Mesendoderm (in vitro differentiated cells): ENCODE measurements at regions not wholly inside any gene's neighbourhood (a gene's known extent, or its start where the extent isn't known, plus 50 kb on each side); places are given as distances from the start of the nearest gene placed in this dataset.

Experiments
- DNase-seq: peaks from one replicate; pipeline ENCODE4 v3.0.0; 2013
- H2AK5ac ChIP-seq: 2 replicates; pipeline ENCODE4 v1.6.1; 2013; ENCODE audit warnings: low read length, inconsistent platforms
- H2BK120ac ChIP-seq: 2 replicates; pipeline ENCODE4 v1.6.1; 2013; ENCODE audit warnings: low read depth, mild to moderate bottlenecking, low read length, moderate library complexity, mixed read lengths
- H2BK15ac ChIP-seq: replicated peaks from 2 replicates; pipeline ENCODE4 v1.6.1; 2013; ENCODE audit warnings: low read depth, mild to moderate bottlenecking, moderate library complexity
- H2BK5ac ChIP-seq: 2 replicates; pipeline ENCODE4 v1.6.1; 2013; ENCODE audit warnings: low read length, inconsistent platforms
- H3K18ac ChIP-seq: 2 replicates; pipeline ENCODE4 v1.6.1; 2013; ENCODE audit warnings: mild to moderate bottlenecking, low read length, mixed read lengths
- H3K23ac ChIP-seq: one replicate; pipeline ENCODE4 v1.6.1; 2013; ENCODE audit warnings: low read length
- H3K27ac ChIP-seq: 2 replicates; pipeline ENCODE4 v1.5.1; 2013; ENCODE audit warnings: low read depth, mild to moderate bottlenecking, inconsistent platforms, low read length, moderate library complexity
- H3K27me3 ChIP-seq: 2 replicates; pipeline ENCODE4 v1.6.1; 2013; ENCODE audit warnings: low read length, control low read depth, mild to moderate bottlenecking, inconsistent platforms; ENCODE audit not compliant: insufficient read depth, poor library complexity
- H3K36me3 ChIP-seq: 2 replicates; pipeline ENCODE4 v1.6.1; 2013; ENCODE audit warnings: low read length, inconsistent platforms; ENCODE audit not compliant: control insufficient read depth, insufficient read depth
- H3K4ac ChIP-seq: one replicate; pipeline ENCODE4 v1.6.1; 2013; ENCODE audit warnings: low read depth, mild to moderate bottlenecking, low read length, moderate library complexity
- H3K4me1 ChIP-seq: 2 replicates; pipeline ENCODE4 v1.6.1; 2013; ENCODE audit warnings: low read depth, low read length, inconsistent platforms; ENCODE audit not compliant: control insufficient read depth
- H3K4me2 ChIP-seq: 2 replicates; pipeline ENCODE4 v1.6.1; 2013; ENCODE audit warnings: low read length
- H3K4me3 ChIP-seq: 2 replicates; pipeline ENCODE4 v1.5.1; 2013; ENCODE audit warnings: mild to moderate bottlenecking, low read length
- H3K56ac ChIP-seq: one replicate; pipeline ENCODE4 v1.6.1; 2013; ENCODE audit warnings: low read length
- H3K79me1 ChIP-seq: 2 replicates; pipeline ENCODE4 v1.6.1; 2013; ENCODE audit warnings: low read length, inconsistent platforms
- H3K79me2 ChIP-seq: 2 replicates; pipeline ENCODE4 v1.6.1; 2013; ENCODE audit warnings: mild to moderate bottlenecking, low read length; ENCODE audit not compliant: control insufficient read depth, insufficient read depth
- H3K9ac ChIP-seq: 2 replicates; pipeline ENCODE4 v1.6.1; 2013; ENCODE audit warnings: low read length, inconsistent platforms
- H4K5ac ChIP-seq: one replicate; pipeline ENCODE4 v1.6.1; 2013; ENCODE audit warnings: low read length
- H4K8ac ChIP-seq: one replicate; pipeline ENCODE4 v1.6.1; 2013; ENCODE audit warnings: low read depth, mild to moderate bottlenecking, control low read depth, low read length, moderate library complexity
- WGBS: extraction: QIAGEN DNeasy Blood & Tissue Kit; methylation state at CpG from one replicate; pipeline ENCODE4 v1.1.7; 2013; ENCODE audit warnings: low lambda C conversion rate, missing lambda C conversion rate; ENCODE audit not compliant: insufficient coverage; ENCODE audit errors: extremely low coverage; 5-methylcytosine and 5-hydroxymethylcytosine counted together

- Histone ChIP-seq H4K8ac (no peak overlapping the region), H3K9ac (no peak overlapping the region), H3K4me1 (peaks cover 7% of the 10 kb centered on the region), H3K4me2 (no peak overlapping the region), H2BK5ac (no peak overlapping the region), H3K79me2 (no peaks in the 10 kb centered on the region), H3K56ac (no peak overlapping the region), H3K27ac (no peak overlapping the region), H2AK5ac (no peak overlapping the region), H3K27me3 (no peaks in the 10 kb centered on the region), H3K79me1 (no peaks in the 10 kb centered on the region), H3K36me3 (no peaks in the 10 kb centered on the region), H2BK120ac (no peak overlapping the region), H3K4ac (no peak overlapping the region), H3K4me3 (no peak overlapping the region), H3K18ac (no peak overlapping the region), H4K5ac (no peak overlapping the region), H3K23ac (no peak overlapping the region), H2BK15ac (no peak overlapping the region)
- no peak for DNase-seq
- WGBS, result no CpG with 5 or more reads among the region's 17 CpGs
Measured at GRCh38 chr15:70348581-70349344, 251.0 kb upstream of the TLE3 start.

DNA sequence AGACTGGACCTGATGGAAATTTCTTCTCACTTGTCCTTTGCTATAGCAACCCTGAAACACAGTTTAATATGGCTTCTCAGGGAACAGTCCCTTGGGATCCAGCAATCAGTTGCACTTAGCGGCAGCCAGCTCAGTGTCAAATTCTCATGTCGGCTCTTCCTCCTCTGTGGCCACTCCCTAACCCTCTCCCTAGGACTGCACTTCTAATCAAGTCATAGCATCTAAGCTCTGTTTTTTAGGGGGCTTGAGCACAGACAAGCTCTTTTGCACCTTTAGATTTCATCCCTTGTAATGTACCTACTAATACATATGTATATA is 250.5 kb upstream of the TLE3 start:
- H2AK5ac ChIP-seq, result no peak overlapping the region

GRCh38 chr15:70347321-70348225 is 249.9 kb upstream of the TLE3 start:
- H2BK15ac ChIP-seq, result no peak overlapping the region
- H3K56ac ChIP-seq, result no peak overlapping the region
- no CpG with 5 or more reads among the region's 7 CpGs for WGBS
- H3K4ac ChIP-seq, result no peak overlapping the region
- no peak overlapping the region for H3K4me3 ChIP-seq
- no peak overlapping the region for H2BK120ac ChIP-seq
- H3K27ac ChIP-seq, result no peak overlapping the region
- H2AK5ac ChIP-seq, result no peak overlapping the region
- no peak overlapping the region for H3K9ac ChIP-seq
- H3K36me3 ChIP-seq, result no peaks in the 10 kb centered on the region
- no peak overlapping the region for H3K4me2 ChIP-seq
- H3K79me1 ChIP-seq, result no peaks in the 10 kb centered on the region
- H2BK5ac ChIP-seq, result no peak overlapping the region
- no peak overlapping the region for H4K8ac ChIP-seq
- peaks cover 7% of the 10 kb centered on the region for H3K4me1 ChIP-seq
- no peak overlapping the region for H4K5ac ChIP-seq
- H3K79me2 ChIP-seq, result no peaks in the 10 kb centered on the region
- H3K27me3 ChIP-seq, result no peaks in the 10 kb centered on the region
- no peak overlapping the region for H3K23ac ChIP-seq
- H3K18ac ChIP-seq, result no peak overlapping the region
- DNase-seq, result no peak

More for the DNA sequence above, 250.5 kb upstream of the TLE3 start:
- Histone ChIP-seq H3K4me3 (no peak overlapping the region), H3K4me2 (no peak overlapping the region), H3K27ac (no peak overlapping the region), H3K4ac (no peak overlapping the region), H4K8ac (no peak overlapping the region), H3K56ac (no peak overlapping the region), H3K9ac (no peak overlapping the region), H2BK15ac (no peak overlapping the region), H3K18ac (no peak overlapping the region), H3K4me1 (peaks cover 7% of the 10 kb centered on the region), H3K79me1 (no peaks in the 10 kb centered on the region), H3K79me2 (no peaks in the 10 kb centered on the region), H2BK5ac (no peak overlapping the region), H3K27me3 (no peaks in the 10 kb centered on the region), H3K23ac (no peak overlapping the region), H3K36me3 (no peaks in the 10 kb centered on the region), H4K5ac (no peak overlapping the region), H2BK120ac (no peak overlapping the region)
- DNase-seq, result no peak
- WGBS, result no CpG with 5 or more reads among the region's 2 CpGs

GRCh38 chr15:70345251-70346019 is 247.7 kb upstream of the TLE3 start:
- Histone ChIP-seq H4K5ac (no peak overlapping the region), H3K79me1 (no peaks in the 10 kb centered on the region), H3K27ac (no peak overlapping the region), H3K4me2 (no peak overlapping the region), H3K56ac (no peak overlapping the region), H3K4me3 (no peak overlapping the region), H3K18ac (no peak overlapping the region), H4K8ac (no peak overlapping the region), H3K36me3 (no peaks in the 10 kb centered on the region), H3K23ac (no peak overlapping the region), H2BK15ac (no peak overlapping the region), H2AK5ac (no peak overlapping the region), H3K27me3 (no peaks in the 10 kb centered on the region), H3K4ac (no peak overlapping the region), H3K9ac (no peak overlapping the region), H3K79me2 (no peaks in the 10 kb centered on the region), H3K4me1 (peaks cover 7% of the 10 kb centered on the region), H2BK5ac (no peak overlapping the region), H2BK120ac (no peak overlapping the region)
- DNase-seq, result no peak
- no CpG with 5 or more reads among the region's 7 CpGs for WGBS

DNA sequence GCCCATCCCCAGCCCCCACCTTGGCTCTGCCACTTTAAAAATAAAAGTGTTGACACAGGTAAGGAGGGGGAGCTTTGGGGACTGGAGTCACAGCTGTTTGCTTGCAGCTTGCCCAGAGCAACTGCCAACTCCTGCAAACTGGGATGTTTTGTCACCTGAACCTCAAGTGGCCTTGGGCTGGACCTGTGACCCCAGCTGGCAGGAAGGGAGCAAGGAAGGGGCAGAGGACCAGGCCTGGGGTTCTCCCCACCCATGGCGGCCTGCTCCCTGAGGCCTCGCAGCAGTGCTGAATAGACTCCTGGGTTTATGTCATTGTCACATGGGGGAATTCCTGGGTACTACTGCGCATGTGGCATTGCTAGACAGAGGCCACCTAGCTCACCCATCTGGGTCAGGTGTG is 246.9 kb upstream of the TLE3 start:
- Histone ChIP-seq H3K4ac (no peak overlapping the region), H3K27me3 (no peaks in the 10 kb centered on the region), H2AK5ac (no peak overlapping the region), H3K9ac (no peak overlapping the region), H3K36me3 (no peaks in the 10 kb centered on the region), H3K23ac (no peak overlapping the region), H3K79me1 (no peaks in the 10 kb centered on the region), H3K27ac (no peak overlapping the region), H2BK120ac (no peak overlapping the region), H2BK5ac (no peak overlapping the region), H4K8ac (no peak overlapping the region), H2BK15ac (no peak overlapping the region), H3K4me1 (peaks cover 7% of the 10 kb centered on the region), H3K56ac (peak overlapping the region; percentile 22), H3K79me2 (no peaks in the 10 kb centered on the region), H3K4me2 (no peak overlapping the region), H4K5ac (no peak overlapping the region), H3K4me3 (no peak overlapping the region), H3K18ac (no peak overlapping the region)
- no CpG with 5 or more reads among the region's 3 CpGs for WGBS
- DNase-seq, result no peak
